Activated CD4-positive, alpha-beta T cell treated with anti-CD3 and anti-CD28 coated beads, Interleukin-2, amount 10 ng/mL, durations not matched to agents 7 days and 5 days (primary cell): ENCODE measurements at regions not wholly inside any gene's neighbourhood (a gene's known extent, or its start where the extent isn't known, plus 50 kb on each side); places are given as distances from the start of the nearest gene placed in this dataset.

Experiments
- CTCF ChIA-PET: fragments of 350-600 bp; sonication (Branson Sonifier 250); formaldehyde crosslinking; loops from one replicate; lab custom pipeline; 2021; ENCODE audit warnings: antibody characterized with exemption; lab: Charles Lee
- POLR2A ChIA-PET: fragments of 350-600 bp; sonication (Branson Sonifier 250); formaldehyde crosslinking; loops from one replicate; lab custom pipeline; 2021; ENCODE audit warnings: antibody characterized with exemption; lab: Charles Lee
- DNase-seq: peaks from one replicate; pipeline ENCODE4 v3.0.0-alpha.2; 2020
- H3K27ac Mint-ChIP-seq: one replicate; pipeline ENCODE4 v1.8.0; 2021; ENCODE audit warnings: mild to moderate bottlenecking, moderate library complexity, mixed read lengths
- H3K27me3 Mint-ChIP-seq: one replicate; pipeline ENCODE4 v1.8.0; 2021; ENCODE audit warnings: mixed read lengths
- H3K36me3 Mint-ChIP-seq: one replicate; pipeline ENCODE4 v1.8.0; 2021; ENCODE audit warnings: low read depth, mixed read lengths
- H3K4me1 Mint-ChIP-seq: one replicate; pipeline ENCODE4 v1.8.0; 2021; ENCODE audit warnings: mixed read lengths
- H3K4me3 Mint-ChIP-seq: one replicate; pipeline ENCODE4 v1.8.0; 2021; ENCODE audit warnings: mild to moderate bottlenecking, moderate library complexity, mixed read lengths
- H3K9me3 Mint-ChIP-seq: one replicate; pipeline ENCODE4 v1.8.0; 2021; ENCODE audit warnings: mixed read lengths

- POLR2A ChIA-PET: interaction anchor here (1.1 kb wide), 1 partner anchor 53 kb away, joined by 3 read pairs; no protein-coding TSS in a partner anchor
- Mint-ChIP-seq H3K4me1 (peaks cover 39% of the 10 kb centered on the region), H3K9me3 (no peaks in the 10 kb centered on the region), H3K36me3 (no peaks in the 10 kb centered on the region), H3K4me3 (peak overlapping the region; percentile 61), H3K27ac (peak overlapping the region; percentile 85), H3K27me3 (no peaks in the 10 kb centered on the region)
- DNase-seq: no peak
- CTCF ChIA-PET: interaction anchor here (1.0 to 2.2 kb wide), 5 partner anchors 8 to 25 kb away, joined by 3 to 9 read pairs (median 4); no protein-coding TSS in a partner anchor
Measured at GRCh38 chr2:8489221-8489620, 192.6 kb upstream of the ID2 start.

- H3K27ac Mint-ChIP-seq: peak overlapping the region; percentile 22
Measured at GRCh38 chr2:8489751-8490150, 192.1 kb upstream of the ID2 start.

GRCh38 chr2:8490166-8490721 is 191.6 kb upstream of the ID2 start:
- no peaks in the 10 kb centered on the region for H3K36me3 Mint-ChIP-seq
- peaks cover 37% of the 10 kb centered on the region for H3K4me1 Mint-ChIP-seq
- no peak for DNase-seq
- H3K4me3 Mint-ChIP-seq: no peak overlapping the region
- H3K27me3 Mint-ChIP-seq: no peaks in the 10 kb centered on the region
- CTCF ChIA-PET: interaction anchor here (1.6 to 2.2 kb wide), 2 partner anchors 9 to 22 kb away, joined by 4 to 9 read pairs; no protein-coding TSS in a partner anchor
- POLR2A ChIA-PET: no interaction called here
- no peak overlapping the region for H3K27ac Mint-ChIP-seq
- H3K9me3 Mint-ChIP-seq: no peaks in the 10 kb centered on the region

More at GRCh38 chr2:8489751-8490150, 192.1 kb upstream of the ID2 start:
- no peaks in the 10 kb centered on the region for H3K9me3 Mint-ChIP-seq
- H3K36me3 Mint-ChIP-seq: no peaks in the 10 kb centered on the region
- H3K4me1 Mint-ChIP-seq: peaks cover 37% of the 10 kb centered on the region
- no peaks in the 10 kb centered on the region for H3K27me3 Mint-ChIP-seq
- CTCF ChIA-PET: interaction anchor here (1.0 to 2.2 kb wide), 4 partner anchors 8 to 25 kb away, joined by 4 to 9 read pairs (median 5); no protein-coding TSS in a partner anchor
- DNase-seq: no peak
- no peak overlapping the region for H3K4me3 Mint-ChIP-seq
- POLR2A ChIA-PET: no interaction called here

- Mint-ChIP-seq H3K4me1 (peaks cover 26% of the 10 kb centered on the region), H3K9me3 (no peaks in the 10 kb centered on the region), H3K27ac (no peak overlapping the region), H3K36me3 (no peaks in the 10 kb centered on the region), H3K4me3 (no peak overlapping the region), H3K27me3 (no peaks in the 10 kb centered on the region)
- ChIA-PET POLR2A (no interaction called here), CTCF (interaction anchor here (1.3 to 2.2 kb wide), 2 partner anchors 10 to 14 kb away, joined by 4 read pairs; no protein-coding TSS in a partner anchor)
- DNase-seq: no peak
Measured at GRCh38 chr2:8491296-8492027, 190.4 kb upstream of the ID2 start.

GRCh38 chr2:8494151-8494550 is 187.7 kb upstream of the ID2 start:
- Mint-ChIP-seq H3K27me3 (no peaks in the 10 kb centered on the region), H3K27ac (no peak overlapping the region), H3K9me3 (no peaks in the 10 kb centered on the region), H3K36me3 (no peaks in the 10 kb centered on the region), H3K4me3 (no peak overlapping the region), H3K4me1 (peaks cover 15% of the 10 kb centered on the region)
- DNase-seq: no peak
- ChIA-PET POLR2A (no interaction called here), CTCF (interaction anchor here (0.7 to 2.5 kb wide), 5 partner anchors 9 to 28 kb away, joined by 3 to 6 read pairs (median 4); no protein-coding TSS in a partner anchor)

GRCh38 chr2:8494589-8494988 is 187.3 kb upstream of the ID2 start:
- Mint-ChIP-seq H3K4me3 (no peak overlapping the region), H3K27me3 (no peaks in the 10 kb centered on the region), H3K9me3 (no peaks in the 10 kb centered on the region), H3K36me3 (no peaks in the 10 kb centered on the region), H3K4me1 (peaks cover 16% of the 10 kb centered on the region), H3K27ac (no peak overlapping the region)
- POLR2A ChIA-PET: no interaction called here
- no peak for DNase-seq
- CTCF ChIA-PET: interaction anchor here (0.7 to 2.5 kb wide), 6 partner anchors 10 to 35 kb away, joined by 3 to 6 read pairs (median 4); no protein-coding TSS in a partner anchor

- Mint-ChIP-seq H3K27ac (no peak overlapping the region), H3K4me3 (no peak overlapping the region), H3K36me3 (no peaks in the 10 kb centered on the region), H3K4me1 (peaks cover 16% of the 10 kb centered on the region), H3K9me3 (no peaks in the 10 kb centered on the region), H3K27me3 (no peaks in the 10 kb centered on the region)
- ChIA-PET CTCF (interaction anchor here (0.6 to 2.5 kb wide), 8 partner anchors 10 to 34 kb away, joined by 3 to 8 read pairs (median 4); no protein-coding TSS in a partner anchor), POLR2A (no interaction called here)
- no peak for DNase-seq
Measured at GRCh38 chr2:8495189-8495989, 186.5 kb upstream of the ID2 start.

GRCh38 chr2:8496079-8496478 is 185.8 kb upstream of the ID2 start:
- H3K4me1 Mint-ChIP-seq: peaks cover 16% of the 10 kb centered on the region
- no peak overlapping the region for H3K27ac Mint-ChIP-seq
- H3K36me3 Mint-ChIP-seq: no peaks in the 10 kb centered on the region
- H3K27me3 Mint-ChIP-seq: no peaks in the 10 kb centered on the region
- no peaks in the 10 kb centered on the region for H3K9me3 Mint-ChIP-seq
- no peak for DNase-seq
- ChIA-PET POLR2A (no interaction called here), CTCF (interaction anchor here (0.6 to 2.5 kb wide), 8 partner anchors 9 to 269 kb away, joined by 3 to 8 read pairs (median 3); no protein-coding TSS in a partner anchor)
- H3K4me3 Mint-ChIP-seq: no peak overlapping the region

- ChIA-PET CTCF (interaction anchor here (0.7 to 2.5 kb wide), 8 partner anchors 10 to 269 kb away, joined by 3 to 8 read pairs (median 3); no protein-coding TSS in a partner anchor), POLR2A (interaction anchor here (0.5 kb wide), 1 partner anchor 184 kb away, joined by 4 read pairs; no protein-coding TSS in a partner anchor)
- Mint-ChIP-seq H3K36me3 (no peaks in the 10 kb centered on the region), H3K4me1 (peaks cover 13% of the 10 kb centered on the region), H3K27me3 (no peaks in the 10 kb centered on the region), H3K4me3 (no peak overlapping the region), H3K9me3 (no peaks in the 10 kb centered on the region), H3K27ac (no peak overlapping the region)
- no peak for DNase-seq
Measured at GRCh38 chr2:8496617-8497016, 185.2 kb upstream of the ID2 start.

- CTCF ChIA-PET: interaction anchor here (0.6 to 0.9 kb wide), 2 partner anchors 11 to 25 kb away, joined by 3 read pairs; no protein-coding TSS in a partner anchor
- H3K27me3 Mint-ChIP-seq: no peaks in the 10 kb centered on the region
- H3K4me3 Mint-ChIP-seq: no peak overlapping the region
- no peaks in the 10 kb centered on the region for H3K9me3 Mint-ChIP-seq
- POLR2A ChIA-PET: no interaction called here
- H3K4me1 Mint-ChIP-seq: peaks cover 13% of the 10 kb centered on the region
- no peak for DNase-seq
- peak overlapping the region; percentile 21 for H3K27ac Mint-ChIP-seq
- no peaks in the 10 kb centered on the region for H3K36me3 Mint-ChIP-seq
Measured at GRCh38 chr2:8498994-8499393, 182.9 kb upstream of the ID2 start.

GRCh38 chr2:8500124-8501054 is 181.5 kb upstream of the ID2 start:
- DNase-seq: no peak
- H3K9me3 Mint-ChIP-seq: peaks cover 1% of the 10 kb centered on the region
- CTCF ChIA-PET: interaction anchor here (1.4 kb wide), 1 partner anchor 11 kb away, joined by 4 read pairs; no protein-coding TSS in a partner anchor
- H3K27ac Mint-ChIP-seq: no peak overlapping the region
- no peak overlapping the region for H3K4me3 Mint-ChIP-seq
- H3K4me1 Mint-ChIP-seq: peaks cover 15% of the 10 kb centered on the region
- POLR2A ChIA-PET: no interaction called here
- no peaks in the 10 kb centered on the region for H3K27me3 Mint-ChIP-seq
- H3K36me3 Mint-ChIP-seq: no peaks in the 10 kb centered on the region
